ENCODE measurements at regions not wholly inside any gene's neighbourhood (a gene's known extent, or its start where the extent isn't known, plus 50 kb on each side); places are given as distances from the start of the nearest gene placed in this dataset.

GRCh38 chr6:14212020-14212419, 94.4 kb downstream of the CD83 start:
- TF ChIP-seq CTCF (conservative IDR thresholded peaks at IDR 0.05 in 1 of 2, IDR thresholded peaks at IDR 0.05 in 1 of 2; ENCODE audit: low read depth in 1 of 2, low read length in 2 of 2) (no peak), EZH2 (IDR thresholded peaks at IDR 0.05; ENCODE audit: low read length, missing control alignments) (no peak)
